HEK293T (cell line): ENCODE measurements at regions not wholly inside any gene's neighbourhood (a gene's known extent, or its start where the extent isn't known, plus 50 kb on each side); places are given as distances from the start of the nearest gene placed in this dataset.

Experiments used
- BHLHE40 ChIP-seq: fragments of 450-650 bp; IDR thresholded peaks from 2 replicates; pipeline ENCODE4 v1.6.1; 2016; ENCODE audit warnings: mild to moderate bottlenecking, moderate library complexity, borderline replicate concordance
- FOXA1 ChIP-seq: fragments of 450-650 bp; IDR thresholded peaks from 2 replicates; pipeline ENCODE4 v1.6.1; 2016; ENCODE audit warnings: mild to moderate bottlenecking
- FOXK2 ChIP-seq: fragments of 450-650 bp; IDR thresholded peaks from 2 replicates; pipeline ENCODE4 v1.6.1; 2016; ENCODE audit warnings: mild to moderate bottlenecking
- FOXM1 ChIP-seq: fragments of 450-650 bp; IDR thresholded peaks from 2 replicates; pipeline ENCODE4 v1.6.1; 2017; ENCODE audit warnings: mild to moderate bottlenecking, borderline replicate concordance
- PKNOX1 ChIP-seq: fragments of 450-650 bp; IDR thresholded peaks from 2 replicates; pipeline ENCODE4 v1.6.1; 2016
- TARDBP ChIP-seq: fragments of 450-650 bp; IDR thresholded peaks from 2 replicates; pipeline ENCODE4 v1.6.1; 2016

- TF ChIP-seq BHLHE40 (no peak), TARDBP (no peak), FOXK2 (no peak), FOXA1 (no peak), FOXM1 (no peak), PKNOX1 (no peak)
Measured at GRCh38 chr14:95421741-95422140, 94.7 kb downstream of the SYNE3 start.
